ENCODE measurements at regions not wholly inside any gene's neighbourhood (a gene's known extent, or its start where the extent isn't known, plus 50 kb on each side); places are given as distances from the start of the nearest gene placed in this dataset.
A peak's percentile ranks its signal among the peaks of the same experiment; 100 is the strongest.

- peaks cover 26% of the 10 kb centered on the region for H3K4me1 Mint-ChIP-seq (ENCODE audit: low read depth)
- H3K27me3 Mint-ChIP-seq (ENCODE audit: insufficient read depth) = no peaks in the 10 kb centered on the region
- no peak for DNase-seq
- H3K9me3 Mint-ChIP-seq = no peaks in the 10 kb centered on the region
- H3K4me3 Mint-ChIP-seq = 0 out of 2 replicates have a peak overlapping the region, but pooled peaks have one; percentile 83
- peak overlapping the region; percentile 95 for H3K27ac Mint-ChIP-seq
- TF ChIP-seq, protein P1, sequence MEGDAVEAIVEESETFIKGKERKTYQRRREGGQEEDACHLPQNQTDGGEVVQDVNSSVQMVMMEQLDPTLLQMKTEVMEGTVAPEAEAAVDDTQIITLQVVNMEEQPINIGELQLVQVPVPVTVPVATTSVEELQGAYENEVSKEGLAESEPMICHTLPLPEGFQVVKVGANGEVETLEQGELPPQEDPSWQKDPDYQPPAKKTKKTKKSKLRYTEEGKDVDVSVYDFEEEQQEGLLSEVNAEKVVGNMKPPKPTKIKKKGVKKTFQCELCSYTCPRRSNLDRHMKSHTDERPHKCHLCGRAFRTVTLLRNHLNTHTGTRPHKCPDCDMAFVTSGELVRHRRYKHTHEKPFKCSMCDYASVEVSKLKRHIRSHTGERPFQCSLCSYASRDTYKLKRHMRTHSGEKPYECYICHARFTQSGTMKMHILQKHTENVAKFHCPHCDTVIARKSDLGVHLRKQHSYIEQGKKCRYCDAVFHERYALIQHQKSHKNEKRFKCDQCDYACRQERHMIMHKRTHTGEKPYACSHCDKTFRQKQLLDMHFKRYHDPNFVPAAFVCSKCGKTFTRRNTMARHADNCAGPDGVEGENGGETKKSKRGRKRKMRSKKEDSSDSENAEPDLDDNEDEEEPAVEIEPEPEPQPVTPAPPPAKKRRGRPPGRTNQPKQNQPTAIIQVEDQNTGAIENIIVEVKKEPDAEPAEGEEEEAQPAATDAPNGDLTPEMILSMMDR (IDR thresholded peaks at IDR 0.05) = no peak
- no peaks in the 10 kb centered on the region for H3K36me3 Mint-ChIP-seq (ENCODE audit: low read depth)
Measured at GRCh38 chr2:70380621-70381020, 78.8 kb upstream of the FAM136A start.

DNA sequence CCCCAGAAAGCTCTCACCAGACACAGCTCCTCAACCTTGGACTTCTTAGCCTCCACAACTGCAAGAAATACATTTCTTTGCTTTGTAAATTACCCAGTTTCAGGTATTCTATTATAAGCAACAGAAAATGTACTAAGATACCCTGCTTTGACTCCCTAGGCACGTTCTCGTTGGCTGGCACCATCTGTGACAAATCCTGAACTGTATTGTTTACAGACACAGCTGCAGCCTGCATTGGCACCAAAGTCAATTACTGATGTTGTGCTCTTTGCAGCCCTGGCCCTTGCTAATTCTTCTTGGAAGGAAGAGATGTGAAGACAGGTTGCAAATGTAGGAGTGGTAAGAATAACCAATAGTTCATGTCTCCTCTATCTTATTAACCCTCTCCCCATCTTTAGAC, 72.7 kb upstream of the FAM136A start:
- Mint-ChIP-seq H3K27me3 (ENCODE audit: insufficient read depth) (no peaks in the 10 kb centered on the region), H3K9me3 (peaks cover 15% of the 10 kb centered on the region), H3K27ac (no peak overlapping the region), H3K36me3 (ENCODE audit: low read depth) (peaks cover 12% of the 10 kb centered on the region), H3K4me3 (no peak overlapping the region), H3K4me1 (ENCODE audit: low read depth) (peaks cover 31% of the 10 kb centered on the region)
- TF ChIP-seq, protein P1 (IDR thresholded peaks at IDR 0.05) = no peak
- DNase-seq = no peak

- peaks cover 12% of the 10 kb centered on the region for H3K36me3 Mint-ChIP-seq (ENCODE audit: low read depth)
- peak overlapping the region; percentile 99 for H3K27ac Mint-ChIP-seq
- peak; percentile 87 for DNase-seq
- H3K27me3 Mint-ChIP-seq (ENCODE audit: insufficient read depth) = peaks cover 2% of the 10 kb centered on the region; the same call in 1 of the 2 replicates
- H3K9me3 Mint-ChIP-seq = peaks cover 15% of the 10 kb centered on the region
- peaks cover 49% of the 10 kb centered on the region for H3K4me1 Mint-ChIP-seq (ENCODE audit: low read depth)
- H3K4me3 Mint-ChIP-seq = peak overlapping the region; percentile 70
- TF ChIP-seq, protein P1 (IDR thresholded peaks at IDR 0.05) = no peak
Measured at GRCh38 chr2:70371753-70372152, 69.9 kb upstream of the FAM136A start.

GRCh38 chr2:70369082-70369481, 67.2 kb upstream of the FAM136A start:
- TF ChIP-seq, protein P1 (IDR thresholded peaks at IDR 0.05) = no peak
- H3K27ac Mint-ChIP-seq = no peak overlapping the region
- H3K9me3 Mint-ChIP-seq = peaks cover 15% of the 10 kb centered on the region
- no peak for DNase-seq
- H3K27me3 Mint-ChIP-seq (ENCODE audit: insufficient read depth) = peaks cover 2% of the 10 kb centered on the region; the same call in 1 of the 2 replicates
- H3K4me1 Mint-ChIP-seq (ENCODE audit: low read depth) = peaks cover 55% of the 10 kb centered on the region
- peaks cover 12% of the 10 kb centered on the region for H3K36me3 Mint-ChIP-seq (ENCODE audit: low read depth)
- no peak overlapping the region for H3K4me3 Mint-ChIP-seq

DNA sequence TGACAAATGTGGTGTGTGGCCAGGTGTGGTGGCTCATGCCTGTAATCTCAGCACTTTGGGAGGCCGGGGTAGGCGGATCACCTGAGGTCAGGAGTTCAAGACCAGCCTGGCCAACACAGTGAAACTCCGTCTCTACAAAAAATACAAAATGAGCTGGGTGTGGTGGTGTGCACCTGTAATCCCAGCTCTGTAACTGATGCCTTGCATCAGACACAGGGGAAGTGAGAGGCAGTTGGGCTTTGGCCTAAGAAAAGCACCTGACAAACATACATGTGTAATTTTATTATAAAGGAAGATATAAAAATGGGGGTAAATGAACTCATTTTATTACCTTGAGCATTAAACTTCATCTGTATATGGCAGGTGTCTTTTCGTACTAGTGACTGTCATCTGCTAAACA, 66.7 kb upstream of the FAM136A start:
- no peak overlapping the region for H3K4me3 Mint-ChIP-seq
- peak overlapping the region; percentile 75 for H3K27ac Mint-ChIP-seq
- no peak for DNase-seq
- H3K4me1 Mint-ChIP-seq (ENCODE audit: low read depth) = peaks cover 59% of the 10 kb centered on the region
- H3K27me3 Mint-ChIP-seq (ENCODE audit: insufficient read depth) = peaks cover 2% of the 10 kb centered on the region; the same call in 1 of the 2 replicates
- H3K36me3 Mint-ChIP-seq (ENCODE audit: low read depth) = peaks cover 12% of the 10 kb centered on the region
- peaks cover 15% of the 10 kb centered on the region for H3K9me3 Mint-ChIP-seq
- TF ChIP-seq, protein P1 (IDR thresholded peaks at IDR 0.05) = no peak
